Psoas muscle (tissue), 7 donors: ENCODE measurements at regions not wholly inside any gene's neighbourhood (a gene's known extent, or its start where the extent isn't known, plus 50 kb on each side); places are given as distances from the start of the nearest gene placed in this dataset.
"Not testable (repeated sequence)": the region's sequence is repeated elsewhere in the genome, so short reads cannot be mapped to it uniquely, and the experiment has no call there.

Experiments used
- ATAC-seq, 4 donors: fragments of 200-7000 bp; cut with Tn5 transposase; one replicate each; pipeline ENCODE4 v1.9.1; 2020; ENCODE audit warnings: moderate library complexity in 3 of 4, mild to moderate bottlenecking in 2 of 4
- DNase-seq, 2 donors: peaks; one replicate each; pipeline ENCODE4 v3.0.0-alpha.2; 2020
- H3K27ac ChIP-seq: fragments of 200-600 bp; one replicate; pipeline ENCODE4 v1.8.0; 2022
- H3K27me3 ChIP-seq, 3 donors: fragments of 200-600 bp in 1 of 3; one replicate each; pipeline versions ENCODE4 v1.6.1 to v1.8.0; 2013 to 2022; ENCODE audit warnings: low read length in 2 of 3, mild to moderate bottlenecking in 2 of 3, moderate library complexity in 1 of 3; ENCODE audit not compliant: insufficient read depth in 3 of 3
- H3K36me3 ChIP-seq, 2 donors: fragments of 200-600 bp in 1 of 2; one replicate each; pipeline versions ENCODE4 v1.6.1 to v1.8.0; 2013 to 2022; ENCODE audit warnings: low read depth in 1 of 2, mild to moderate bottlenecking in 1 of 2, moderate library complexity in 1 of 2; ENCODE audit not compliant: insufficient read depth in 1 of 2
- H3K4me1 ChIP-seq: fragments of 200-600 bp; one replicate; pipeline ENCODE4 v1.8.0; 2022
- H3K4me3 ChIP-seq: fragments of 200-600 bp; one replicate; pipeline ENCODE4 v1.8.0; 2022; ENCODE audit warnings: mild to moderate bottlenecking
- H3K9me3 ChIP-seq: fragments of 200-600 bp; one replicate; pipeline ENCODE4 v1.8.0; 2022
- WGBS, 3 donors: extraction: QIAGEN DNeasy Blood & Tissue Kit; methylation state at CpG; one replicate each; pipeline versions ENCODE4 v1.1.6 to v1.1.7; 2013; 5-methylcytosine and 5-hydroxymethylcytosine counted together
- intact Hi-C, 2 donors: fragments of 100-400 bp; cut with DNase I; formaldehyde crosslinking; loops; one replicate each; pipeline versions ENCODE4 v1.11.0 to v1.14.2; 2022
- TF ChIP-seq, protein P1 (sequence below): fragments of 200-600 bp; IDR thresholded peaks from one replicate; pipeline ENCODE4 v1.8.0; 2022; ENCODE audit warnings: antibody characterized with exemption
- donor health status: healthy with polysubstance abuse.
- donor health status: DM: no; HTN: no; CAD: no; lungs with moderate emphysema.
- donor health status: Bipolar disorder and iron deficiency.
- donor health status: healthy.
- donor health status: DM: yes; HTN: yes; CAD: no.
- donor health status: DM: no; HTN: no; CAD: no.
- donor health status: DM: yes; HTN: yes; CAD: no.

DNA sequence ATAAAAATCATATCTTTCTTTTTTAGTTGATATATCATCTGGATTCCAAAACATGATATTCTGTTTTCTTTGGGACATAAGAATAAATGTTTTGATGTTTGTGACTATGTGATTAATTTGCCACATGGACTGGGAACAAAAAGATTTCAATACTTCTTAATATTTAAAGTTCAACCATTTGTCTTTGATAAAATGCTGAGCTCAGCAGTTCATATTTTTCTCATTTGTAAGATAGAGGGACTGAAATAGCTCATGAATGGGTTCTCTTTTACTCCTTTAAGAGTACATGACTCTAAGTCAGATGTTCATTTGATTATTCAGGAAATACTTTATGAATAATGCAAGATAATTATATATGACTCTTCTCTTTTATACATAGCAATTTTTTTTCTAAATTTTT, 205.9 kb upstream of the FAM47A start:
- ATAC-seq (no peak), DNase-seq (no peak)
- no peak overlapping the region for H3K27ac ChIP-seq
- no peaks in the 10 kb centered on the region for H3K4me1 ChIP-seq
- H3K9me3 ChIP-seq = no peaks in the 10 kb centered on the region
- H3K27me3 ChIP-seq = no peaks in the 10 kb centered on the region
- TF ChIP-seq, protein P1, sequence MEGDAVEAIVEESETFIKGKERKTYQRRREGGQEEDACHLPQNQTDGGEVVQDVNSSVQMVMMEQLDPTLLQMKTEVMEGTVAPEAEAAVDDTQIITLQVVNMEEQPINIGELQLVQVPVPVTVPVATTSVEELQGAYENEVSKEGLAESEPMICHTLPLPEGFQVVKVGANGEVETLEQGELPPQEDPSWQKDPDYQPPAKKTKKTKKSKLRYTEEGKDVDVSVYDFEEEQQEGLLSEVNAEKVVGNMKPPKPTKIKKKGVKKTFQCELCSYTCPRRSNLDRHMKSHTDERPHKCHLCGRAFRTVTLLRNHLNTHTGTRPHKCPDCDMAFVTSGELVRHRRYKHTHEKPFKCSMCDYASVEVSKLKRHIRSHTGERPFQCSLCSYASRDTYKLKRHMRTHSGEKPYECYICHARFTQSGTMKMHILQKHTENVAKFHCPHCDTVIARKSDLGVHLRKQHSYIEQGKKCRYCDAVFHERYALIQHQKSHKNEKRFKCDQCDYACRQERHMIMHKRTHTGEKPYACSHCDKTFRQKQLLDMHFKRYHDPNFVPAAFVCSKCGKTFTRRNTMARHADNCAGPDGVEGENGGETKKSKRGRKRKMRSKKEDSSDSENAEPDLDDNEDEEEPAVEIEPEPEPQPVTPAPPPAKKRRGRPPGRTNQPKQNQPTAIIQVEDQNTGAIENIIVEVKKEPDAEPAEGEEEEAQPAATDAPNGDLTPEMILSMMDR = no peak
- H3K4me3 ChIP-seq = no peak overlapping the region
- H3K36me3 ChIP-seq = no peaks in the 10 kb centered on the region
- intact Hi-C loops = no loop called here

- WGBS, 3 donors = 64 to 98% (median 77%) methylated on average over 2 of the region's 2 CpGs
- H3K4me1 ChIP-seq, intact Hi-C loops, H3K27me3 ChIP-seq, H3K9me3 ChIP-seq, H3K4me3 ChIP-seq, DNase-seq, H3K27ac ChIP-seq, H3K36me3 ChIP-seq, ATAC-seq: not testable (repeated sequence)
Measured at GRCh38 chrX:34335376-34335775, 203.3 kb upstream of the FAM47A start.

DNA sequence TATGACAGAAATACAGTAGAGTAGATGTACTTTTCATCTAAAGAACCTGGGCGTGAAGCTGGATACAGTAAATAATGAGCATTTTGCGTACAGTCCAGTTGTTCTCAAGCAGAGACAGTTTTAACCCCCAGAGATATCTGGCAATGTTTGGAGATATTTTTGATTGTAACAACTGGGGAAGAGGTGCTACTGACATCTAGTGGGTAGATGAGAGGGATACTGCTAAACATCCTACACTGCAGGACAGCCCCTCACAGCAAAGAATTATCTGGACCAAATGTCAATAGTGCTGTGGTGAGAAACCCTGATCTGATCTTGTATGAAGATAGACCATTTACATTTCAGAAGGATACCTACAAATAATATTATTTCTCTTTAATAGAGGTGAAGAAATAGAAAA, 200.2 kb upstream of the FAM47A start:
- no peak overlapping the region for H3K4me3 ChIP-seq
- intact Hi-C loops = no loop called here
- H3K9me3 ChIP-seq = no peaks in the 10 kb centered on the region
- ATAC-seq (no peak), DNase-seq (no peak)
- TF ChIP-seq, protein P1 = peak; percentile 5
- H3K4me1 ChIP-seq = no peaks in the 10 kb centered on the region
- WGBS, 3 donors = 27 to 44% (median 32%) methylated on average over 2 of the region's 2 CpGs
- H3K27me3 ChIP-seq = no peaks in the 10 kb centered on the region
- H3K36me3 ChIP-seq = no peaks in the 10 kb centered on the region
- no peak overlapping the region for H3K27ac ChIP-seq

- Histone ChIP-seq H3K4me1 (no peaks in the 10 kb centered on the region), H3K27ac (no peak overlapping the region), H3K9me3 (no peaks in the 10 kb centered on the region), H3K27me3 (no peaks in the 10 kb centered on the region), H3K36me3 (no peaks in the 10 kb centered on the region), H3K4me3 (no peak overlapping the region)
- ATAC-seq (no peak), DNase-seq (no peak)
- TF ChIP-seq, protein P1 = no peak
- 5 to 25% (median 20%) methylated on average over 2 of the region's 2 CpGs for WGBS, 3 donors
- intact Hi-C loops = no loop called here
Measured at GRCh38 chrX:34325460-34325859, 193.3 kb upstream of the FAM47A start.

GRCh38 chrX:34320424-34320823, 188.3 kb upstream of the FAM47A start:
- H3K36me3 ChIP-seq, DNase-seq, H3K4me1 ChIP-seq, H3K27me3 ChIP-seq, intact Hi-C loops, H3K4me3 ChIP-seq, H3K9me3 ChIP-seq, ATAC-seq, H3K27ac ChIP-seq: not testable (repeated sequence)
- WGBS, 3 donors = 88 to 93% (median 91%) methylated on average over 16 of the region's 16 CpGs

GRCh38 chrX:34300871-34301270, 168.8 kb upstream of the FAM47A start:
- intact Hi-C loops = loop anchor here (5.0 kb wide), 2 partner anchors 864 to 869 kb away; no protein-coding TSS in a partner anchor
- no peak for ATAC-seq
- peaks cover 0 to 2% (median 0%) of the 10 kb centered on the region in 3 donors for H3K27me3 ChIP-seq
- WGBS, 3 donors = 0 to 6% (median 0%) methylated on average over 1 of the region's 1 CpG
- H3K27ac ChIP-seq = no peak overlapping the region
- TF ChIP-seq, protein P1 = peak; percentile 59
- H3K4me1 ChIP-seq = no peaks in the 10 kb centered on the region
- no peak for DNase-seq
- no peaks in the 10 kb centered on the region for H3K36me3 ChIP-seq
- no peak overlapping the region for H3K4me3 ChIP-seq
- no peaks in the 10 kb centered on the region for H3K9me3 ChIP-seq
